ENCODE measurements at regions not wholly inside any gene's neighbourhood (a gene's known extent, or its start where the extent isn't known, plus 50 kb on each side); places are given as distances from the start of the nearest gene placed in this dataset.
"Not testable (repeated sequence)": the region's sequence is repeated elsewhere in the genome, so short reads cannot be mapped to it uniquely, and the experiment has no call there.

GRCh38 chr6:154921482-154921881, 73.6 kb upstream of the TIAM2 start:
- no peak for DNase-seq (ENCODE audit: low read depth)

- no peak for DNase-seq (ENCODE audit: low read depth)
These were observed 71.8 kb upstream of the TIAM2 start for GRCh38 chr6:154923199-154923869.

GRCh38 chr6:154925130-154925529, 70.0 kb upstream of the TIAM2 start:
- DNase-seq (ENCODE audit: low read depth): no peak

GRCh38 chr6:154926366-154926765, 68.7 kb upstream of the TIAM2 start:
- DNase-seq (ENCODE audit: low read depth): no peak

- DNase-seq (ENCODE audit: low read depth): peak; percentile 35
These were observed 66.7 kb upstream of the TIAM2 start for GRCh38 chr6:154928325-154928922.

GRCh38 chr6:154930451-154930851, 64.7 kb upstream of the TIAM2 start:
- no peak for DNase-seq (ENCODE audit: low read depth)

GRCh38 chr6:154931711-154932424, 63.2 kb upstream of the TIAM2 start:
- DNase-seq (ENCODE audit: low read depth): no peak

- no peak for DNase-seq (ENCODE audit: low read depth)
These were observed 62.5 kb upstream of the TIAM2 start for GRCh38 chr6:154932515-154933027.

GRCh38 chr6:154933181-154933827, 61.8 kb upstream of the TIAM2 start:
- DNase-seq (ENCODE audit: low read depth): no peak

- DNase-seq (ENCODE audit: low read depth): no peak
These were observed 57.6 kb upstream of the TIAM2 start for GRCh38 chr6:154937306-154938220.

GRCh38 chr6:154938221-154938580, 56.9 kb upstream of the TIAM2 start:
- no peak for DNase-seq (ENCODE audit: low read depth)

- DNase-seq (ENCODE audit: low read depth): not testable (repeated sequence)
These were observed 56.3 kb upstream of the TIAM2 start for GRCh38 chr6:154938727-154939285.

GRCh38 chr6:154942770-154943169, 52.3 kb upstream of the TIAM2 start:
- DNase-seq (ENCODE audit: low read depth): no peak

GRCh38 chr6:154945271-154945890, 49.7 kb upstream of the TIAM2 start:
- no peak for DNase-seq (ENCODE audit: low read depth)

Measured in activated T-helper 9 cell treated with anti-CD3 and anti-CD28 coated beads, Interleukin-2, amount 50 U/mL, for 16 hours (primary cell).